ENCODE measurements at regions not wholly inside any gene's neighbourhood (a gene's known extent, or its start where the extent isn't known, plus 50 kb on each side); places are given as distances from the start of the nearest gene placed in this dataset.
"Not testable (repeated sequence)": the region's sequence is repeated elsewhere in the genome, so short reads cannot be mapped to it uniquely, and the experiment has no call there.

DNA sequence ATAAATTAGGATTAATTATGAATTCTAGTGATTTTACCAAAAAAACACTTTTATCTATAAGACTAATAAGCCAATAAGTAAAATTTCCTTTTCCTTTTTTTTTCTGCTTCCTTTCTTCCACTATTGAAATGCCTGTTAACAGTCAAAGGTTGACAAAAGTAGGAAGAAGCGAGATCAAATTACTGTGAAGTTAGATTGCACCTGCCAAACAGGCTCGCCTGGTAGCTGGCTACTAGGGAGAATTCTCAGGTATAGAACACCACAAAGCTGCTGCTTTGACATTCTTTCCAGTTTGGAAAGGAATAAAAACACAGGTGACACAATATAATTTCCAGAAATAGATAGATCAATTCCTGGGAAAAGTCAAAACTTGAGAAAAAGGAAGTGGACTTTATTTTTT lies 749.0 kb downstream of the NSUN3 start:
- Histone ChIP-seq H3K9me3 (no peaks in the 10 kb centered on the region), H3K4me3 (no peak overlapping the region), H3K27me3 (no peaks in the 10 kb centered on the region), H3K4me1 (no peaks in the 10 kb centered on the region), H3K27ac (no peak overlapping the region), H3K36me3 (no peaks in the 10 kb centered on the region)
- no peak for TF ChIP-seq POLR2A (IDR thresholded peaks at IDR 0.05)
- TF ChIP-seq CTCF (IDR thresholded peaks at IDR 0.05): no peak
- no peak for DNase-seq

DNA sequence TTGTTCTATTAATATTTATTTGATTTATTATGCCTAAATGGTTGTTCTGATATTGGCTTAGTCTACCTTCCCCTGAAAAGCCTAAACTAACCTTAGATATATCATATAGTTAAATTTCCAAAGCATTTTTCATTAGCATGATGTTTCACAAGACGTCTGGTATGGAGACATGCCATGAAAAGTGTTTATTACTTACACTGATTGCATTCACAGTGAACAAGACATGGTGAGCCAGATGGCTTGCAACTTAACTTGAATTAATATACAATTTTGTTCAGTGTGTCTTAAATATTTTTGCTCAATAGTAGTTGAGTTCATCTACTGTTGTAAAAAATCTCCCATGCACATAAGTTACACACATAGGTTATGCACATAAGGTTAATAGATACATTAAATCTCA lies 758.4 kb downstream of the NSUN3 start:
- Histone ChIP-seq H3K27ac (no peak overlapping the region), H3K4me1 (no peaks in the 10 kb centered on the region), H3K36me3 (no peaks in the 10 kb centered on the region), H3K4me3 (no peak overlapping the region), H3K9me3 (no peaks in the 10 kb centered on the region), H3K27me3 (no peaks in the 10 kb centered on the region)
- TF ChIP-seq POLR2A (IDR thresholded peaks at IDR 0.05) (no peak), CTCF (IDR thresholded peaks at IDR 0.05) (no peak)
- no peak for DNase-seq

DNA sequence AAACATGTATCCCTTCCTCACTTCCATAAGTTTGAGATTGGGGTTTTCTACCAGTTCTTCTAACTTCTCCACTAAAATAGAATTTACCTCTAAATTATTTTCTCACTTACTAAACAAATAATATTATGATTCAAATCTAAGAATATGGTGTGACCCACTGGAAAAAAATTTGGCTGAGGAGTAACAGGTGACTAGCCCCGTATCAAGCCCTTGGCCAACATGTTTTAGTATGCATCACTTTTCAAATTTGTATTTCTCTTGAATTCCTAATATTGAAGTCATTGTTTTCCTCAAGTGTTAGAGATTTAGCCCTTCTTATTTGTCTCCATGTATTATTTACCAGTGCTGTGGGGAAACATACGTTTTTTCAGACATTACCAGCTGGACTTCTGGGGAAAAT lies 759.4 kb downstream of the NSUN3 start:
- Histone ChIP-seq H3K4me3 (no peak overlapping the region), H3K9me3 (no peaks in the 10 kb centered on the region), H3K4me1 (no peaks in the 10 kb centered on the region), H3K36me3 (no peaks in the 10 kb centered on the region), H3K27me3 (no peaks in the 10 kb centered on the region), H3K27ac (no peak overlapping the region)
- DNase-seq: no peak
- no peak for TF ChIP-seq CTCF (IDR thresholded peaks at IDR 0.05)
- no peak for TF ChIP-seq POLR2A (IDR thresholded peaks at IDR 0.05)

- H3K36me3 ChIP-seq, H3K27me3 ChIP-seq, H3K9me3 ChIP-seq, H3K4me1 ChIP-seq, H3K4me3 ChIP-seq, H3K27ac ChIP-seq, DNase-seq: not testable (repeated sequence)
These were observed 783.4 kb downstream of the NSUN3 start for GRCh38 chr3:94846251-94846650.

- no peak overlapping the region for H3K27ac ChIP-seq
- DNase-seq: no peak
- TF ChIP-seq POLR2A (IDR thresholded peaks at IDR 0.05): no peak
- peak in 4 of 6 experiments; percentile 9 to 22 (median 18) for TF ChIP-seq CTCF (IDR thresholded peaks at IDR 0.05)
- no peaks in the 10 kb centered on the region for H3K36me3 ChIP-seq
- H3K4me3 ChIP-seq: no peak overlapping the region
- no peaks in the 10 kb centered on the region for H3K27me3 ChIP-seq
- H3K4me1 ChIP-seq: no peaks in the 10 kb centered on the region
- H3K9me3 ChIP-seq: peaks cover 0 to 12% (median 3%) of the 10 kb centered on the region in 4 donors
These were observed 799.8 kb downstream of the NSUN3 start for GRCh38 chr3:94862703-94863102.

GRCh38 chr3:94869059-94869547 lies 806.2 kb downstream of the NSUN3 start:
- no peaks in the 10 kb centered on the region for H3K36me3 ChIP-seq
- TF ChIP-seq CTCF (IDR thresholded peaks at IDR 0.05) (no peak), POLR2A (IDR thresholded peaks at IDR 0.05) (no peak)
- no peaks in the 10 kb centered on the region for H3K4me1 ChIP-seq
- H3K27ac ChIP-seq: no peak overlapping the region
- H3K9me3 ChIP-seq: peaks cover 0 to 8% (median 0%) of the 10 kb centered on the region in 4 donors
- no peaks in the 10 kb centered on the region for H3K27me3 ChIP-seq
- DNase-seq: no peak
- H3K4me3 ChIP-seq: no peak overlapping the region
